ENCODE measurements at regions not wholly inside any gene's neighbourhood (a gene's known extent, or its start where the extent isn't known, plus 50 kb on each side); places are given as distances from the start of the nearest gene placed in this dataset.

- no peak for FAIRE-seq
Observed at GRCh38 chr12:78795934-78796445, 68.6 kb upstream of the SYT1 start.

GRCh38 chr12:78797196-78797931 lies 67.2 kb upstream of the SYT1 start:
- no peak for FAIRE-seq

- FAIRE-seq = no peak
Observed at GRCh38 chr12:78799649-78800048, 64.9 kb upstream of the SYT1 start.

GRCh38 chr12:78802593-78802992 lies 62.0 kb upstream of the SYT1 start:
- FAIRE-seq = no peak

- FAIRE-seq = no peak
Observed at GRCh38 chr12:78804262-78804661, 60.3 kb upstream of the SYT1 start.
